HG02885 (cell line): ENCODE measurements at regions not wholly inside any gene's neighbourhood (a gene's known extent, or its start where the extent isn't known, plus 50 kb on each side); places are given as distances from the start of the nearest gene placed in this dataset.
A peak's percentile ranks its signal among the peaks of the same experiment; 100 is the strongest.

ENCODE experiments used
- ATAC-seq: cut with Tn5 transposase; IDR thresholded peaks from one replicate; pipeline ENCODE4 v1.9.1; 2021; ENCODE audit warnings: mild to moderate bottlenecking; ENCODE audit not compliant: unreplicated experiment, poor library complexity

GRCh38 chr1:96962216-96962615 is 240.6 kb downstream of the PTBP2 start:
- no peak for ATAC-seq

DNA sequence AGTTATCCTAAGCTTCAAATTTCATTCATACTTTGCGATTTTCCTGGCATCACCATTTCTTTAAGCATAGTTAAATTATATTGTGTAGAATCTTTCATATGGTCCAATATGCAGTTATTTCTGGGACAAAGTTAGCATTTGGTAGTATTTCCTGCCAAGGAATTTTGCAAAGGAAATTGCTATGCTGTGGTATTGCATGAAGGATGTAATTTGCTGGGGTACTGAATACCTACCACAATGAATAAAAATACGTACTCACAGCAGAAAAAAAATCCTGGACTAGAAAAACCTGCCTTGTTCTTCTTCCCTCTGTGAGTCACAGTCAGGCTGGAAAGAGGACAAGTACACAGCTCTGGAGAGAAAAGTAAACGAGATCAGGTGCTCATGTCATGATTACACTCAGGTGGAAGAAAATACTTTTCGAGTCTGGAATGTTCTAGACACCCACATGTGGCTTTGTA is 241.2 kb downstream of the PTBP2 start:
- no peak for ATAC-seq

DNA sequence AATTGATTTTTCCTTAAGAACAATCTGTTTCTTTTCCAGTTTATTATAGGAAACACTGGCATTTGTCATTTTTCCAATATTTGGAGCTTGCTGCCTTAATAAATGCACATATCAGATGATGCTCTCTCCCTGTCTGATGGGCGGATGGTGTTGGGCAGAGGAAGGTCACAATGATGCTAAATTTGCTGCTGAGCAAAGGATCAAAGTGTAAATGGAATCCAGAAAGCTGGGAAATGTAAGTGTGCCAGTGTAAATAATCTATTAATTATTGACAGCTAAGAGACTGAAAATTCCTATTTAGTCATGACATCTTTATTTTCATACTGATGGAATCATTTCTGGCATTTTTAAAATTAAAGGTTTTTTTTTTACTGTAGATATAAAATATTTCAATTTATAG is 243.2 kb downstream of the PTBP2 start:
- no peak for ATAC-seq

DNA sequence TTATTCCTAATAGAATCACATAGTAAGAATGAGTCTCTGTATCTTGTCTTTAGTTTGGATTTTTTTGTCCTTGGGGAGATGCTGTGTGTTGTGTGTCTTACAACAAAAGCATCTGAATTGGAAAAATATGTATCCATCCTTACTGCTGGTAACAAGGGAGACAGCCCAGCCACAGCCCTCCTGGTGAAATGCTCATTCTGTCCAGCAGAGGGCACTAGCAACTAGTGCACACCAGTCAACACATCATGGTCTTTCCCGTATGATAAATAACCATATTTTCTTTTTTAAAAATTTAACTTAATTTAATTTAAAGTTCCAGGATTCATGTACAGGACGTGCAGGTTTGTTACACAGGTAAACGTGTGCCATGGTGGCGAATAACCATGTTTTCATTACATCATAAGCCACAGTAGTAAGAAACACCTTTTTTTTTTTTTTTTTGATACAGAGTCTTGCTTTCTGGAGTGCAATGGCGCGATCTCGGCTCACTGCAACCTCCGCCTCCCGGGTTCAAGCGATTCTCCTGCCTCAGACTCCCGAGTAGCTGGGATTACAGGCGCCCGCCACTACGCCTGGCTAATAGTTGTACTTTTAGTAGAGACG is 245.1 kb downstream of the PTBP2 start:
- peak; percentile 95 for ATAC-seq

DNA sequence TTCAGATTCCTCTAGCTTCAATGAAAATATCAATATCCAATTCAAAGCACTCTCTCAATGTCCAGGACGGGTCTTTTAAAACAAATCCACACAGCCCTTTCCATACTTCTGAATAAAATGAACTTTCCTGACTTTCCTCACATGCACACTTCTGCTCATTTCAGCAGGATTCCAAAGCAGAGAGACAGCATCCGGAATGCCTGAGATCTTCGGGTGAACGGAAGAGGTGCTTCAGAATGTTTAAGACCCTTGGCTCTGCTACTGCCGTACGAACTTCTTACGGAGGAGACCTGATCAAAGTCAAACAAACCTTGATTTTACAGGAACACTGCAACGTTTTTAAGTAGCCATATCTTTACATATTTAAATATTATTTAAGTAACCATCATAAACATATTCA is 245.7 kb downstream of the PTBP2 start:
- ATAC-seq, result no peak

- ATAC-seq, result no peak
Measured at GRCh38 chr1:96968541-96968940, 247.0 kb downstream of the PTBP2 start.

GRCh38 chr1:96968983-96969382 is 247.4 kb downstream of the PTBP2 start:
- ATAC-seq, result no peak

GRCh38 chr1:96969656-96970163 is 248.1 kb downstream of the PTBP2 start:
- ATAC-seq, result no peak

GRCh38 chr1:96971439-96971838 is 249.9 kb downstream of the PTBP2 start:
- ATAC-seq, result no peak

DNA sequence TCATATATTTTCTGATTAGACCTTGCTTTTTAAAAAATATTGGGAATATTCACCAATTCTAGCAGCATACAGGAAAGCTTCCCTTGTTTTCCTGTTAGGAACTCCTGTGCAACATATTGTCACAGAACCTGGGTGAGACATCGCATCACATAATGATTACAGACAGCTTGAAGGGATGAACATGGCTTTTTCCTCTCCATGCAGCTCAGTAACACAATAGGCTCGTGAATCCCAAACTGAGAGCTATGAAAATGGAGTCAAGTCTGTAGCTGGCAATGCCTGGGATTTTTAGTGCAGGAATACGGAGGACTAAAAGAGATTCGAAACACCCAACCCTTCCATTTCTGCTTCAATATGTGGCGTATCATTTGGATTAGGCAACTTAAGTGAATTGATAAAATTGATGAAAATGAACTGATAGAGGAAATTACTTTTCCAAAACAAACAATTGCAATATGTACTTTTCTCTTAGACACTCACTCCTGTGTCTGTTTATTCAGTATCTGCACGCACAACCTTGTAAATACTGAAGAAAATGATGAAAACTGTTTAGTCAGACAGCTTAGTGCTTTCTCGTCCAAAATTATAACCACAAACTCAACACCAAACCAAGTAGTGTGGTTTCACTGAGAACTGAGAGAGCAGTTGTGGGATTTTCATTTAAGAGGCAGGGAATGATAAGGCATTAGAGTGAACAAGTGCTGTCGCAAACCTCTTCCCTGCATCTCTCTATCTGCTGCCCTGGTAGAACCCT is 250.4 kb downstream of the PTBP2 start:
- no peak for ATAC-seq

- no peak for ATAC-seq
Measured at GRCh38 chr1:96973605-96974004, 252.0 kb downstream of the PTBP2 start.

DNA sequence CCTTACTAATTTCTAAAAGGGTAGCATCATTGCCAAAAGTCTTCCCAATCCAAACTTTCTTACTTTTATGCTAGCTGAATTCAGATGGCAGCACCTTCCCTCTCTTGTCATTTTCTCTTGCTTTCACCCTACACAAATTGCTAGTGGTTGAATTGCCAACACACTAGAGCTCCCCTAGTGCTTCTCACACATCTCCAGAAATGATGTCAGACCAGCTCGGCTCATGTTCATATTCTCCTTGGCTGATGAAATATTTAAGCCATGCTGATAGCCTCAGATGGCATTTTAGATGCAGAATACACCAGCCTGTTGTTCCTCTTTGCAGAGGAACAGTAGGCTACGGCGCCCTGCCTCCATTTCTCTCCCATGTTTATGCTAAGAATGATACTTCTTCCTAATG is 256.9 kb downstream of the PTBP2 start:
- no peak for ATAC-seq

DNA sequence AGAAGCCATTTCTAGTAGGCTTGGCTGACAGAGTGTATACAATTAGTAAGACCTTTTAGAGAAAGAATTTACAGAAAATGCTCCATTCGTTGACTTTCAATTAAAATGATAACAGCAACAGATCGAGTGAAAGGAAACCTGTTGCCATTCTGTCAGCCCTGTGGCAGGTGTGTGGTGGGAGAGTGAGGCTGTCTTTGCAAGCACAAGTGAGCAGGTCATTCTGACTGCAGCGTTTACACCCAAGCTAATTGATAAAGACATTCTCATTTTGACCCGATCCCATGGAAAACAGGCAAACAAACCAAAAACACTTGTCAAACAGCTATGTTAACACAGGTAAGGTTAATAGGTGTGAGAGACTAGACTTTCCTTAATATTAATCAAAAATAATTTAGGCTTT is 257.3 kb downstream of the PTBP2 start:
- ATAC-seq, result no peak

GRCh38 chr1:96979304-96980268 is 258.0 kb downstream of the PTBP2 start:
- ATAC-seq, result no peak

DNA sequence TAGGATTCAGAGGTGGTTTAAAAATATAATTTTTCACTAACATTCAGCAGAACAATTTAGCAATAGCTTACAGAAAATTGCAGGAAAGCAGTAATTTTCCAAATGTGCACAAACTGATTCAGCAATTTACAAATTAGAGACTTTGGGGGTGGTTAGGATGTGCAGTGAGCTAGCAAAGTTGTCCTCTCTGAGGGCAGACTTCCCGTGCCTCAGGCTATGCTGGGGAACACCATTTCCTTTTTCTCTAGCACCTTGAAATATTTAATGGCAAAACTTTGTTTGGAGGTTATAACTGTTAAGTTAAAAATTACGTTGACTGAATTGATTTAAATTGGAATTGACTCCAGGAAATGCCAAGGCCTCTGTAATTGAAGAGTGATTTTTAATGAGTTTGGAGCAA is 258.9 kb downstream of the PTBP2 start:
- ATAC-seq, result no peak

DNA sequence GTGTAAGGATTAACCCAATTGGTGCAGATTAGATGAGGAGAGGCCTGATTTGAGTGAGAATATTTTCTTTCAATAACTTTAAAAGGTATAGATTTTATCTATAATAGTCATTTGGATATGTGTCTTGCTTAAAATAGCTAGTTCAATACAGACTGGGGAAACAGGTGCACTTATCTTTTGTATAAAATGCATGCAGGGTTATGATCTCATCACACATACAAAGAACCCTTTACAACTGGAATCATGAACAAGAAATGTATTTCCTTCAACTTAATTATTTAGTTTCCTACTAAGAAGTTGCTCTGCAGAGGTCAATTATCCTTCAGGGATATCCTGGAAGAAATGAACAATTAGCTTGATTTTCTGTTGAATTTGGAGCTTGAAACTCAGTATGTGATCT is 259.6 kb downstream of the PTBP2 start:
- no peak for ATAC-seq

- ATAC-seq, result no peak
Measured at GRCh38 chr1:96982118-96982517, 260.5 kb downstream of the PTBP2 start.

- no peak for ATAC-seq
Measured at GRCh38 chr1:96983866-96984265, 262.3 kb downstream of the PTBP2 start.

GRCh38 chr1:96987186-96987703 is 265.7 kb downstream of the PTBP2 start:
- no peak for ATAC-seq

GRCh38 chr1:96989302-96989701 is 267.7 kb downstream of the PTBP2 start:
- ATAC-seq, result no peak

DNA sequence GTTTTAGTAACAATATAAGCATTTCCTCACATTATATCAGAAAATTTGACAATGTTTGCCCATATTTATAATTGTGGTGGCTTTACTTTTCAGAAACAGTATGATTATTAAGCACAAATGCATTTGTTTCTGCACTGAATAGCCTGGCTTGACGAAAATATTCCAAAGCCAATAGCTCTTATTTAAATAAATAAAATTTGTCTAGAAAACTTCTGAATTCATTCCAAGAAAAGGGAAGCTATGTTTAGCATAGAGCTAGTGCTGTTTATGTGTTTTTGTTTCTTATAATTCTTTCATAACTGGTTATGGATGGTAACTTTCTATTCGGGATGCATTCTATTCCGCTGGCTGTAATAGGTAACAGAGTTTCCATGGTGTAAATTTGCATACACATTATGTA is 268.6 kb downstream of the PTBP2 start:
- ATAC-seq, result no peak
